ENCODE measurements at regions not wholly inside any gene's neighbourhood (a gene's known extent, or its start where the extent isn't known, plus 50 kb on each side); places are given as distances from the start of the nearest gene placed in this dataset.

- peak; percentile 91 for DNase-seq
- H3K36me3 ChIP-seq (ENCODE audit: low read depth, low read length): no peaks in the 10 kb centered on the region
- H3K9me3 ChIP-seq (ENCODE audit: low read length): no peaks in the 10 kb centered on the region
- H3K4me3 ChIP-seq (ENCODE audit: low read length): no peak overlapping the region
- H3K9ac ChIP-seq (ENCODE audit: low read length): no peak overlapping the region
- no TSS peak for BruUV-seq (replicated peaks)
- ChIA-PET POLR2A (ENCODE audit: unreplicated experiment) (no interaction called here), CTCF (no interaction called here)
- no peaks in the 10 kb centered on the region for H4K20me1 ChIP-seq (ENCODE audit: low read length)
- H2AFZ ChIP-seq (ENCODE audit: low read length): peak overlapping the region; percentile 27; the same call in 1 of the 2 replicates
- no peaks in the 10 kb centered on the region for H3K27me3 ChIP-seq (ENCODE audit: low read length)
- ATAC-seq: peak; percentile 80
- no peaks in the 10 kb centered on the region for H3K9me2 ChIP-seq (replicated peaks; ENCODE audit: low read length)
- peaks cover 14% of the 10 kb centered on the region for H3K4me1 ChIP-seq (ENCODE audit: insufficient read depth, low read length)
- intact Hi-C loops (cut with micrococcal nuclease): no loop called here
- H3K4me2 ChIP-seq (ENCODE audit: low read length): peak overlapping the region; percentile 51
- no peaks in the 10 kb centered on the region for H3K79me2 ChIP-seq (ENCODE audit: low read length)
- peak; percentile 44 for TF ChIP-seq CTCF (conservative IDR thresholded peaks at IDR 0.05; ENCODE audit: low read depth, low read length)
- TF ChIP-seq EZH2 (IDR thresholded peaks at IDR 0.05; ENCODE audit: low read length, unreplicated experiment): no peak
- TF ChIP-seq EZH2phosphoT487 (IDR thresholded peaks at IDR 0.05; ENCODE audit: borderline replicate concordance, low read length): no peak
- H3F3A ChIP-seq (ENCODE audit: low read length, unreplicated experiment): no peaks in the 10 kb centered on the region
- peak overlapping the region; percentile 61 for H3K27ac ChIP-seq (ENCODE audit: low read length)
These were observed 328.3 kb downstream of the LRATD1 start for GRCh38 chr2:14960686-14961324.

GRCh38 chr2:14967729-14968128 lies 335.2 kb downstream of the LRATD1 start:
- H3K4me3 ChIP-seq (ENCODE audit: low read length): no peak overlapping the region
- no peak for DNase-seq
- ATAC-seq: no peak
- H4K20me1 ChIP-seq (ENCODE audit: low read length): no peaks in the 10 kb centered on the region
- no peak overlapping the region for H3K4me2 ChIP-seq (ENCODE audit: low read length)
- H3K9me2 ChIP-seq (replicated peaks; ENCODE audit: low read length): no peaks in the 10 kb centered on the region
- ChIA-PET CTCF (no interaction called here), POLR2A (ENCODE audit: unreplicated experiment) (no interaction called here)
- TF ChIP-seq EZH2 (IDR thresholded peaks at IDR 0.05; ENCODE audit: low read length, unreplicated experiment) (no peak), CTCF (conservative IDR thresholded peaks at IDR 0.05; ENCODE audit: low read depth, low read length) (no peak), EZH2phosphoT487 (IDR thresholded peaks at IDR 0.05; ENCODE audit: borderline replicate concordance, low read length) (no peak)
- H3K27ac ChIP-seq (ENCODE audit: low read length): no peak overlapping the region
- no peaks in the 10 kb centered on the region for H3K79me2 ChIP-seq (ENCODE audit: low read length)
- no peak overlapping the region for H3K9ac ChIP-seq (ENCODE audit: low read length)
- H3K9me3 ChIP-seq (ENCODE audit: low read length): no peaks in the 10 kb centered on the region
- no peaks in the 10 kb centered on the region for H3K36me3 ChIP-seq (ENCODE audit: low read depth, low read length)
- no peaks in the 10 kb centered on the region for H3F3A ChIP-seq (ENCODE audit: low read length, unreplicated experiment)
- no peak overlapping the region for H2AFZ ChIP-seq (ENCODE audit: low read length)
- intact Hi-C loops (cut with micrococcal nuclease): no loop called here
- no TSS peak for BruUV-seq (replicated peaks)
- H3K27me3 ChIP-seq (ENCODE audit: low read length): no peaks in the 10 kb centered on the region
- no peaks in the 10 kb centered on the region for H3K4me1 ChIP-seq (ENCODE audit: insufficient read depth, low read length)

GRCh38 chr2:14975381-14975780 lies 342.9 kb downstream of the LRATD1 start:
- Histone ChIP-seq H3K79me2 (ENCODE audit: low read length) (no peaks in the 10 kb centered on the region), H3K27ac (ENCODE audit: low read length) (peak overlapping the region; percentile 26), H3K4me2 (ENCODE audit: low read length) (peak overlapping the region; percentile 13; the same call in 1 of the 2 replicates), H3K9me2 (replicated peaks; ENCODE audit: low read length) (no peaks in the 10 kb centered on the region), H3K9me3 (ENCODE audit: low read length) (no peaks in the 10 kb centered on the region), H4K20me1 (ENCODE audit: low read length) (no peaks in the 10 kb centered on the region), H3F3A (ENCODE audit: low read length, unreplicated experiment) (no peaks in the 10 kb centered on the region), H3K27me3 (ENCODE audit: low read length) (no peaks in the 10 kb centered on the region), H3K9ac (ENCODE audit: low read length) (no peak overlapping the region), H3K36me3 (ENCODE audit: low read depth, low read length) (no peaks in the 10 kb centered on the region), H2AFZ (ENCODE audit: low read length) (no peak overlapping the region), H3K4me3 (ENCODE audit: low read length) (no peak overlapping the region), H3K4me1 (ENCODE audit: insufficient read depth, low read length) (peaks cover 44% of the 10 kb centered on the region)
- ATAC-seq (peak; percentile 72), DNase-seq (peak; percentile 83)
- ChIA-PET CTCF (no interaction called here), POLR2A (ENCODE audit: unreplicated experiment) (no interaction called here)
- no TSS peak for BruUV-seq (replicated peaks)
- intact Hi-C loops (cut with micrococcal nuclease): no loop called here
- no peak for TF ChIP-seq EZH2phosphoT487 (IDR thresholded peaks at IDR 0.05; ENCODE audit: borderline replicate concordance, low read length)

Data from PC-3 (cell line).